NB4 (cell line): ENCODE measurements at regions not wholly inside any gene's neighbourhood (a gene's known extent, or its start where the extent isn't known, plus 50 kb on each side); places are given as distances from the start of the nearest gene placed in this dataset.

Source experiments
- DNase-seq: peaks from one replicate; pipeline ENCODE4 v3.0.0; 2010; ENCODE audit warnings: low read depth
- H3K4me3 ChIP-seq: one replicate; pipeline ENCODE4 v1.5.1; 2011; ENCODE audit warnings: mild to moderate bottlenecking, low read depth, low read length, moderate library complexity
- CTCF ChIP-seq: IDR thresholded peaks from one replicate; pipeline ENCODE4 v1.5.1; 2012; ENCODE audit warnings: low read depth, low read length
- MAX ChIP-seq: IDR thresholded peaks from 2 replicates; pipeline ENCODE4 v1.6.1; 2011; ENCODE audit warnings: low read depth, low read length
- MYC ChIP-seq: IDR thresholded peaks from 2 replicates; pipeline ENCODE4 v1.6.1; 2011; ENCODE audit warnings: low read depth, low read length
- POLR2A ChIP-seq: IDR thresholded peaks from 2 replicates; pipeline ENCODE4 v1.6.1; 2011; ENCODE audit warnings: mild to moderate bottlenecking; ENCODE audit not compliant: insufficient read length; ENCODE audit errors: extremely low read depth

- TF ChIP-seq MAX = no peak
- no peak for TF ChIP-seq POLR2A
- TF ChIP-seq CTCF = no peak
- TF ChIP-seq MYC = no peak
- no peak overlapping the region for H3K4me3 ChIP-seq
- no peak for DNase-seq
Observed at GRCh38 chr12:118603610-118604361, 227.4 kb downstream of the SUDS3 start.

GRCh38 chr12:118606690-118607089 lies 230.3 kb downstream of the SUDS3 start:
- DNase-seq = no peak
- TF ChIP-seq POLR2A (no peak), MYC (no peak), CTCF (no peak), MAX (no peak)
- H3K4me3 ChIP-seq = no peak overlapping the region

- H3K4me3 ChIP-seq = no peak overlapping the region
- no peak for DNase-seq
- TF ChIP-seq POLR2A = no peak
- no peak for TF ChIP-seq MYC
- no peak for TF ChIP-seq CTCF
- no peak for TF ChIP-seq MAX
Observed at GRCh38 chr12:118607831-118608230, 231.5 kb downstream of the SUDS3 start.

GRCh38 chr12:118608770-118609344 lies 232.5 kb downstream of the SUDS3 start:
- H3K4me3 ChIP-seq = no peak overlapping the region
- DNase-seq = no peak
- no peak for TF ChIP-seq CTCF
- TF ChIP-seq MYC = no peak
- TF ChIP-seq MAX = no peak
- no peak for TF ChIP-seq POLR2A

GRCh38 chr12:118611295-118611694 lies 234.9 kb downstream of the SUDS3 start:
- H3K4me3 ChIP-seq = no peak overlapping the region
- no peak for DNase-seq
- TF ChIP-seq MAX (no peak), MYC (no peak)

GRCh38 chr12:118611770-118612169 lies 235.4 kb downstream of the SUDS3 start:
- H3K4me3 ChIP-seq = no peak overlapping the region
- DNase-seq = no peak
- TF ChIP-seq MYC = no peak
- no peak for TF ChIP-seq MAX
- no peak for TF ChIP-seq CTCF
- no peak for TF ChIP-seq POLR2A
